Stimulated activated CD8-positive, alpha-beta memory T cell treated with anti-CD3 and anti-CD28 coated beads, Interleukin-12 subunit alpha, Interleukin-12 subunit beta, amount 100 ng/mL, for 4 hours (primary cell): ENCODE measurements at regions not wholly inside any gene's neighbourhood (a gene's known extent, or its start where the extent isn't known, plus 50 kb on each side); places are given as distances from the start of the nearest gene placed in this dataset.
"Not testable (repeated sequence)": the region's sequence is repeated elsewhere in the genome, so short reads cannot be mapped to it uniquely, and the experiment has no call there.

ENCODE experiments used
- DNase-seq: peaks from one replicate; pipeline ENCODE4 v3.0.0-alpha.2; 2020; ENCODE audit warnings: low read depth

- DNase-seq: no peak
These were observed 128.1 kb upstream of the MAP1LC3B2 start for GRCh38 chr12:116430911-116431565.

GRCh38 chr12:116431677-116432300 lies 127.4 kb upstream of the MAP1LC3B2 start:
- no peak for DNase-seq

GRCh38 chr12:116432314-116432750 lies 126.8 kb upstream of the MAP1LC3B2 start:
- no peak for DNase-seq

DNA sequence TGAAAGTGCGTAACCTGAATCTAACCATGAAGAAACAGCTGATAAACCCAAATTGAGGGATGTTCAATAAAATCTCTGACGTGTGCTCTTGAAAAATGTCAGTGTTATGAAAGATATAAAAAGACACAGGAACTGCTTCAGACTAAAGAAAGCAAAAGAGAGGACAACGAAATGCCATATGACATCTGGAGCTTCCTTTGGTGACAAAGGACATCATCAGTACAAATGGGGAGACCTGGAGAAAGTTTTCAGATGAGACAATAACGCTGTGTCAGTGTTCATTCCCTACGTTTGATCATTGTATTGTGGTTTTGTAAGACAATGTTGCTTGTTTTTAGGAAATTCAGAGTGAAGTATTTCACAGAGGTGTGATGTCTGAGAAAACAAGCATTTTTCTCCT lies 125.9 kb upstream of the MAP1LC3B2 start:
- no peak for DNase-seq

DNA sequence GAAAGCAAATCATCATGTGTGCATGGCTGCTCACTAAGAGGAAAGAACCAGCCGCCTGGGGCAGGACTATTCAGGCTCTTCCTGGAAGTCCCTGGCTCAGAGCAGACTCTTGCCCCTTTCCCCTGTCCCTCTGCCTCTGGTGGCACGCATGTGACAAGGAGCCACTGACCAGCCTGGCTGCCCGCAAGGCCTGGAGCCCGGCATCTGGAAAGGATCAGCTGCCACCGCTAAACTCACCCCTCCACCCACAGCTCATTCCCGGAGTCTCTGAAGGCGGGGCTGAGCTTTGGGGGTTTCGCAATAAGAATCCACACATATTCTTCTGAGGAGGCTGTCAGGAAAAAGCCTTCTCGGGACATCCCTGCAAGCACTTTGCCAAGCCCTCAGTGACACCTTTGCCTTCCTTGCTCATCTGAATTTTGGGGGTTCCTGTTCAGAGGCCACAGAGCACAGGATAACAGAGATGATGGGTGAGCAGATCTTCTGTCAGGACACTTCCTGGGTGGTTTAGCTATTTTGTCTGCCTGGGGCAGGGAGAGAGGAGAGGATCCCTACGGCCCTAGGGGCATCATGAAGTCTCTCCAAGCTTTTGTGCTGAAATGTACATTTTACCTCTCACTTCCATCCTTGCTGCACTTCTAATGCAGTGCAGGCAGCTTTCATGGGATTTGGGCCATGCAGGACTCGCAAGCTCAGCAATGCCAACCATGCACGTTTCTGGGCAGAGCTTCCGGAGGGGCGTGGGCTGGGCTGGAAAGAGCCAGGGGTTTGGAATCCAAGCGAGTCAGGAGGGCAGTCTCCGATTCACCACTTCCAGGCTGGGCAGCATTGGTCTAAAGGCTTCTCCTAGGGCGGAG lies 124.8 kb upstream of the MAP1LC3B2 start:
- DNase-seq: no peak

GRCh38 chr12:116435984-116436383 lies 123.2 kb upstream of the MAP1LC3B2 start:
- DNase-seq: no peak

GRCh38 chr12:116436561-116437249 lies 122.5 kb upstream of the MAP1LC3B2 start:
- DNase-seq: no peak

- DNase-seq: no peak
These were observed 117.9 kb upstream of the MAP1LC3B2 start for GRCh38 chr12:116441292-116441691.

- no peak for DNase-seq
These were observed 116.9 kb upstream of the MAP1LC3B2 start for GRCh38 chr12:116442304-116442703.

DNA sequence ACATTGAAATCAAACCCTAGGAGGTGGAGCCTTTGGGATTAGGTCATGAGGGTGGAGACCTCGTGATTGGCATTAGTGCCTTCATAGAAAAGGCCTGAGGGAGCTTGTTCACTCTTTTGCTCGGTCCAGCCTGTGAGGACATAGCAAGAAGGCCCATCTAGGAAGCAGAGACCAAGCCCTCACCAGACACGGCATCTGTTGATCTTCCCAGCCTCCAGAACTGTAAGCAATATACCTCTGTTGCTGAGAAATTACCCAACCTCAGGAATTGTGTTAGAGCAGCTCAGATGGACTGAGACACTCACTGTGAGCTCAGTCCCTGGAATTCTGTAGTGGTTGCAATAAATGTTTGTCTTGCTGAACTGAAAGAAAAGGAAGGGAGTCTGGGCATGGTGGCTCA lies 116.2 kb upstream of the MAP1LC3B2 start:
- no peak for DNase-seq

DNA sequence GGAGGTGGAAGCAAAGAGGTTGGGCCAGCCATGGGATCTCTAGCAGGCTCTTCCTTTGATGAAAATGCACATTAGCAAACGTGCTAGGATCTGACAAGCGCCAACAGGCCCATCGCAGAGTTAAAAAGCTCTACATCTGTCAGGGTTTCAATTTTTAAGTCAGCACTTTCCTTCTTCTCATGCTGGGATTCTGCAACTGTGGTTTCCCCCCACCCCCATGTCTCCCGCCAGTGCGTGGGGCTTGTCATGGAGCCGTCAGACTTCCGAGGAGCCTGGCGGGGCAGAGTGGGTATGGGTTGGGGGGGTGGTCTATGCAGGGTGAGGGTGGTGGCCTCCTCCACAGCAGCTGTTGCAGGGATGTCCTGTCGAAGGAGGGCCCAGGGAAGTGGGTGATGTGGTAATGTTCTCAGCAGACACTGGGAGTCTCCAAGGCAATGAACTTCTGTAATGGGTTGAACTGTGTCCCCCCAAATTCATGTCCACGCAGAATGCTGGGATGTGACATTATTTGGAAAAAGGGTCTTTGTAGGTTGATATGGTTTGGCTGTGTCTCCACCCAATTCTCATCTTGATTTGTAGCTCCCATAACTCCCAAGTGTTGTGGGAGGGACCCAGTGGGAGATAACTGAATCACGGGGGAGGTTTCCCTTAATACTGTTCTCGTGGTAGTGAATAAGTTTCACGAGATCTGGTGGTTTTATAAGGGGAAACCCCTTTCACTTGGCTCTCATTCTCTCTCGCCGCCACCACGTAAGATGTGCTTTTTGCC lies 115.2 kb upstream of the MAP1LC3B2 start:
- DNase-seq: no peak

GRCh38 chr12:116444590-116444943 lies 114.6 kb upstream of the MAP1LC3B2 start:
- no peak for DNase-seq

DNA sequence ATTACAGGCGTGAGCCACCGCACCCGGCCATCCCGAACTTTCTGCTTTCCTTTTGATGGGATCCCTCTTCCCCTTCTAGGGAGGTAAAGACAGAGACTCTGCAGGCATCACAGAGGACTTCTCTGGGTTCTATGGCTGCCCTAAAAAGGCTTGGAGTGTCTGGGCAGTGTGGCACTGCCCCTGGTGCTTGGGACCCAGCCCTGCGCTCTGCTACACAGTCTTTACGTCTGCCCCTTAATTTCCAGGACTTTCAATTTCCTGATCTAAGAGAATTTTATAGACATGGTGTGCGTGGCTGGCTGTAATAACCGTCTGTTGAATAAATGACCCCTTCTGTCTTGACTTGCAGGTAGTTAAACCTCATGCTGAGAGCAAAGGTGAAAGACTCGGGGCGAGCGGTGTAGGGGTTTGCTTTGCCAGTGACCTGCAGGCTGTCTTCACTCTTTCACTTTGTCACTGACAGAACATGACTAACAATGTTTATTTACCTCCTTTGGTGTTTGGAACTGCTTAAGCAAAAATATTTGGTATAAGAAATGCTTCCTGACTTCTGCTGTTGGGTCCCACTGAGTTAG lies 110.9 kb upstream of the MAP1LC3B2 start:
- no peak for DNase-seq

- no peak for DNase-seq
These were observed 108.7 kb upstream of the MAP1LC3B2 start for GRCh38 chr12:116450406-116450910.

- DNase-seq: not testable (repeated sequence)
These were observed 106.2 kb upstream of the MAP1LC3B2 start for GRCh38 chr12:116452975-116453374.

GRCh38 chr12:116453631-116454030 lies 105.5 kb upstream of the MAP1LC3B2 start:
- DNase-seq: no peak

DNA sequence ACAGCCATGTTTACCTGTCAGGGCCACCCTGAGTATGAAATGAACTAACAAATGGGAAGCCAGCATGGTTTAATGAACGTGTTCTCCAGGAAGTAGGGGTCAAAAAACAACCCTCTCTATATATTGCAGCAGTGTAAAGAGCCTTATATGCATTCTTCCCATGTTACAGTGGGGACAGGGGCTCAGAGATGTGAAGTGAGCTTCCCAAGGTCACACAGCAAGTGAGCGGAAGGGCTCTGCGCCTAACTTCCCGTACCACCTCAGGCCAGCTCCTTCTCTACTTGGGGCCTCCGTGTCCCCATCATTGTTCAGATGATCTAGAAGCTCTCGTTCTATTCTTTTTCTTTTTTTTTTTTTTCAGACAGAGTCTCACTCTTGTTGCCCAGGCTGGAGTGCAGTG lies 105.1 kb upstream of the MAP1LC3B2 start:
- no peak for DNase-seq

- no peak for DNase-seq
These were observed 104.2 kb upstream of the MAP1LC3B2 start for GRCh38 chr12:116454950-116455447.

- no peak for DNase-seq
These were observed 103.4 kb upstream of the MAP1LC3B2 start for GRCh38 chr12:116455540-116456329.
